ENCODE measurements at regions not wholly inside any gene's neighbourhood (a gene's known extent, or its start where the extent isn't known, plus 50 kb on each side); places are given as distances from the start of the nearest gene placed in this dataset.

DNA sequence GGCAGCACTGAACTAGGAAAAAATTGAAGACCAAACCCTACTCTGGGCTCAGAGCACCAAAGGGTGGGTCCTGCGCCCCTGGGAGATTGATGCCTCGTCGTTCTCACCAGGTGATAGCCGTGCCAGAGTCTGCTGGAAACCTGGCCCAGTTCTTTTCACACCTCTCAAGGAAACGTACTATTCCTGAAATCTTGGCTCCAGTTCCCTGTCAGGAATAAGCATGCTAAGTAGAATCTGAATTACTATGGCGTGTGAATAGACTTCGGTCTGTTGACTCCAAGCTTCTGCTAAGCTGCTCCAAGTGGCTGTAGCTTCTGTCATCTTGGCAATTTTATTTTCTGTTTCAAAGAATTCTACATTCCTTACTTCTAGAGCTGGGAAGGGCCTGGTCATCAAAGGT lies 75.4 kb downstream of the MARCHF4 start:
- TF ChIP-seq, protein P1, sequence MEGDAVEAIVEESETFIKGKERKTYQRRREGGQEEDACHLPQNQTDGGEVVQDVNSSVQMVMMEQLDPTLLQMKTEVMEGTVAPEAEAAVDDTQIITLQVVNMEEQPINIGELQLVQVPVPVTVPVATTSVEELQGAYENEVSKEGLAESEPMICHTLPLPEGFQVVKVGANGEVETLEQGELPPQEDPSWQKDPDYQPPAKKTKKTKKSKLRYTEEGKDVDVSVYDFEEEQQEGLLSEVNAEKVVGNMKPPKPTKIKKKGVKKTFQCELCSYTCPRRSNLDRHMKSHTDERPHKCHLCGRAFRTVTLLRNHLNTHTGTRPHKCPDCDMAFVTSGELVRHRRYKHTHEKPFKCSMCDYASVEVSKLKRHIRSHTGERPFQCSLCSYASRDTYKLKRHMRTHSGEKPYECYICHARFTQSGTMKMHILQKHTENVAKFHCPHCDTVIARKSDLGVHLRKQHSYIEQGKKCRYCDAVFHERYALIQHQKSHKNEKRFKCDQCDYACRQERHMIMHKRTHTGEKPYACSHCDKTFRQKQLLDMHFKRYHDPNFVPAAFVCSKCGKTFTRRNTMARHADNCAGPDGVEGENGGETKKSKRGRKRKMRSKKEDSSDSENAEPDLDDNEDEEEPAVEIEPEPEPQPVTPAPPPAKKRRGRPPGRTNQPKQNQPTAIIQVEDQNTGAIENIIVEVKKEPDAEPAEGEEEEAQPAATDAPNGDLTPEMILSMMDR (conservative IDR thresholded peaks at IDR 0.05) = no peak
- TF ChIP-seq ZFX (IDR thresholded peaks at IDR 0.05) = no peak
